SK-N-SH (cell line): ENCODE measurements at regions not wholly inside any gene's neighbourhood (a gene's known extent, or its start where the extent isn't known, plus 50 kb on each side); places are given as distances from the start of the nearest gene placed in this dataset.

ENCODE experiments used
- EP300 ChIP-seq, 2 experiments: IDR thresholded peaks; 2 replicates each; pipeline versions ENCODE4 v1.4.0 to v1.6.1; 2012; ENCODE audit warnings: borderline replicate concordance in 1 of 2, low read depth in 1 of 2, low read length in 1 of 2
- EZH2phosphoT487 ChIP-seq: fragments of 200-600 bp; sonication (generic); IDR thresholded peaks from 2 replicates; pipeline ENCODE4 v1.6.1; 2017; ENCODE audit warnings: low read depth, mixed run types, mild to moderate bottlenecking, antibody characterized with exemption, moderate library complexity, borderline replicate concordance
- RAD21 ChIP-seq: IDR thresholded peaks from 2 replicates; pipeline ENCODE4 v1.6.1; 2012; ENCODE audit warnings: mild to moderate bottlenecking, low read length
- RXRA ChIP-seq: IDR thresholded peaks from 2 replicates; pipeline ENCODE4 v1.4.0; 2012; ENCODE audit warnings: low read depth, mild to moderate bottlenecking, borderline replicate concordance
- SMC3 ChIP-seq: IDR thresholded peaks from 2 replicates; pipeline ENCODE4 v1.6.1; 2012; ENCODE audit warnings: low read depth, low read length, improper control_type of control experiment
- TAF1 ChIP-seq: IDR thresholded peaks from 2 replicates; pipeline ENCODE4 v1.6.1; 2012; ENCODE audit warnings: low read depth, mild to moderate bottlenecking, low read length, moderate library complexity, borderline replicate concordance
- TCF12 ChIP-seq: IDR thresholded peaks from 2 replicates; pipeline ENCODE4 v1.4.0; 2012
- TF ChIP-seq, protein P1 (sequence below): fragments of 150-350 bp; IDR thresholded peaks from 2 replicates; pipeline ENCODE4 v1.6.1; 2016; ENCODE audit warnings: mild to moderate bottlenecking, low read depth, low read length
- TF ChIP-seq, protein P2 (sequence below): IDR thresholded peaks from 2 replicates; pipeline ENCODE4 v1.4.0; 2012; ENCODE audit warnings: low read depth, borderline replicate concordance
- TF ChIP-seq, protein P3 (sequence below): fragments of 200-600 bp; sonication (generic); IDR thresholded peaks from 2 replicates; pipeline ENCODE4 v1.6.1; 2017; ENCODE audit warnings: antibody characterized with exemption, mild to moderate bottlenecking, moderate library complexity
- TF ChIP-seq, protein P4 (sequence below): IDR thresholded peaks from 2 replicates; pipeline ENCODE4; 2012
- TF ChIP-seq, protein P5 (sequence below): fragments of 150-350 bp; IDR thresholded peaks from 2 replicates; pipeline ENCODE4 v1.6.1; 2017; ENCODE audit warnings: antibody characterized with exemption, low read length, low read depth, borderline replicate concordance

DNA sequence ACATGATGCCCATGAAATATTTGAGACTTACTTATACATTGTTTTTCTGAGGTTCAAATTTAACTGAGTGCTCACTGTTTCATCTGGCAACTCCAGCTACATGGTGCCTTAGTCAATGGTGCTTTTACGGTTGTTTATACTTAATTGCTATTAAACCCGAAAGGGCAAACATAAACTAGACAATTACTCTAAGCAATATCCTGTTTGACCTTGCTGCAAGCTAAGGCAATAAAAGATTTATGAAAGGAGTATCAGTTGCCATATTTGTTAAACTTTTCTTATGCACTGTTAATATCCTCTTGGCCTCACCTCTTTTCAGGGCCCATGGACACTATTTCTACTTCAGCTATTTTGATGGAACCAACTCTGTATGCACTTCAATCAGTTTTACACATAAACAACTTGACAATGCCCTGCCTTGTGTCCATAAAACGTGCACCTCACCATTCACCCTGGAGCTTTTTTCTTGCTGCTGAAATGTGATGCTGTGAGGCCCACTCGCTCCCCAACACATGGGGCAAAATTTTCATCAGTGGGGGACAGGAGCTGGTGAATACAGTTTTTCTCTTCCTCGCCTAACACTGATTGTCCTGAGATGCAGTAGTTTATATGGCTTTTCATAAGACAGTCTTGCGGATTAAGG is 64.1 kb upstream of the HIF1A start:
- TF ChIP-seq, protein P1, sequence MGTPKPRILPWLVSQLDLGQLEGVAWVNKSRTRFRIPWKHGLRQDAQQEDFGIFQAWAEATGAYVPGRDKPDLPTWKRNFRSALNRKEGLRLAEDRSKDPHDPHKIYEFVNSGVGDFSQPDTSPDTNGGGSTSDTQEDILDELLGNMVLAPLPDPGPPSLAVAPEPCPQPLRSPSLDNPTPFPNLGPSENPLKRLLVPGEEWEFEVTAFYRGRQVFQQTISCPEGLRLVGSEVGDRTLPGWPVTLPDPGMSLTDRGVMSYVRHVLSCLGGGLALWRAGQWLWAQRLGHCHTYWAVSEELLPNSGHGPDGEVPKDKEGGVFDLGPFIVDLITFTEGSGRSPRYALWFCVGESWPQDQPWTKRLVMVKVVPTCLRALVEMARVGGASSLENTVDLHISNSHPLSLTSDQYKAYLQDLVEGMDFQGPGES, result no peak
- TF ChIP-seq, protein P2, sequence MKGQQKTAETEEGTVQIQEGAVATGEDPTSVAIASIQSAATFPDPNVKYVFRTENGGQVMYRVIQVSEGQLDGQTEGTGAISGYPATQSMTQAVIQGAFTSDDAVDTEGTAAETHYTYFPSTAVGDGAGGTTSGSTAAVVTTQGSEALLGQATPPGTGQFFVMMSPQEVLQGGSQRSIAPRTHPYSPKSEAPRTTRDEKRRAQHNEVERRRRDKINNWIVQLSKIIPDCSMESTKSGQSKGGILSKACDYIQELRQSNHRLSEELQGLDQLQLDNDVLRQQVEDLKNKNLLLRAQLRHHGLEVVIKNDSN, result no peak
- TF ChIP-seq, protein P3, sequence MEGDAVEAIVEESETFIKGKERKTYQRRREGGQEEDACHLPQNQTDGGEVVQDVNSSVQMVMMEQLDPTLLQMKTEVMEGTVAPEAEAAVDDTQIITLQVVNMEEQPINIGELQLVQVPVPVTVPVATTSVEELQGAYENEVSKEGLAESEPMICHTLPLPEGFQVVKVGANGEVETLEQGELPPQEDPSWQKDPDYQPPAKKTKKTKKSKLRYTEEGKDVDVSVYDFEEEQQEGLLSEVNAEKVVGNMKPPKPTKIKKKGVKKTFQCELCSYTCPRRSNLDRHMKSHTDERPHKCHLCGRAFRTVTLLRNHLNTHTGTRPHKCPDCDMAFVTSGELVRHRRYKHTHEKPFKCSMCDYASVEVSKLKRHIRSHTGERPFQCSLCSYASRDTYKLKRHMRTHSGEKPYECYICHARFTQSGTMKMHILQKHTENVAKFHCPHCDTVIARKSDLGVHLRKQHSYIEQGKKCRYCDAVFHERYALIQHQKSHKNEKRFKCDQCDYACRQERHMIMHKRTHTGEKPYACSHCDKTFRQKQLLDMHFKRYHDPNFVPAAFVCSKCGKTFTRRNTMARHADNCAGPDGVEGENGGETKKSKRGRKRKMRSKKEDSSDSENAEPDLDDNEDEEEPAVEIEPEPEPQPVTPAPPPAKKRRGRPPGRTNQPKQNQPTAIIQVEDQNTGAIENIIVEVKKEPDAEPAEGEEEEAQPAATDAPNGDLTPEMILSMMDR, result no peak
- TF ChIP-seq TAF1, result no peak
- no peak for TF ChIP-seq EP300 (IDR thresholded peaks at IDR 0.05; ENCODE audit: borderline replicate concordance in 1 of 2, low read depth in 1 of 2, low read length in 1 of 2)
- TF ChIP-seq, protein P4, sequence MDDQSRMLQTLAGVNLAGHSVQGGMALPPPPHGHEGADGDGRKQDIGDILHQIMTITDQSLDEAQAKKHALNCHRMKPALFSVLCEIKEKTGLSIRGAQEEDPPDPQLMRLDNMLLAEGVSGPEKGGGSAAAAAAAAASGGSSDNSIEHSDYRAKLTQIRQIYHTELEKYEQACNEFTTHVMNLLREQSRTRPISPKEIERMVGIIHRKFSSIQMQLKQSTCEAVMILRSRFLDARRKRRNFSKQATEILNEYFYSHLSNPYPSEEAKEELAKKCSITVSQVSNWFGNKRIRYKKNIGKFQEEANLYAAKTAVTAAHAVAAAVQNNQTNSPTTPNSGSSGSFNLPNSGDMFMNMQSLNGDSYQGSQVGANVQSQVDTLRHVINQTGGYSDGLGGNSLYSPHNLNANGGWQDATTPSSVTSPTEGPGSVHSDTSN, result no peak
- TF ChIP-seq, protein P5, sequence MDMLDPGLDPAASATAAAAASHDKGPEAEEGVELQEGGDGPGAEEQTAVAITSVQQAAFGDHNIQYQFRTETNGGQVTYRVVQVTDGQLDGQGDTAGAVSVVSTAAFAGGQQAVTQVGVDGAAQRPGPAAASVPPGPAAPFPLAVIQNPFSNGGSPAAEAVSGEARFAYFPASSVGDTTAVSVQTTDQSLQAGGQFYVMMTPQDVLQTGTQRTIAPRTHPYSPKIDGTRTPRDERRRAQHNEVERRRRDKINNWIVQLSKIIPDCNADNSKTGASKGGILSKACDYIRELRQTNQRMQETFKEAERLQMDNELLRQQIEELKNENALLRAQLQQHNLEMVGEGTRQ, result no peak
- TF ChIP-seq RXRA, result no peak
- no peak for TF ChIP-seq EZH2phosphoT487
- TF ChIP-seq SMC3, result no peak
- no peak for TF ChIP-seq TCF12
- TF ChIP-seq RAD21, result no peak
